ENCODE measurements at regions not wholly inside any gene's neighbourhood (a gene's known extent, or its start where the extent isn't known, plus 50 kb on each side); places are given as distances from the start of the nearest gene placed in this dataset.

DNA sequence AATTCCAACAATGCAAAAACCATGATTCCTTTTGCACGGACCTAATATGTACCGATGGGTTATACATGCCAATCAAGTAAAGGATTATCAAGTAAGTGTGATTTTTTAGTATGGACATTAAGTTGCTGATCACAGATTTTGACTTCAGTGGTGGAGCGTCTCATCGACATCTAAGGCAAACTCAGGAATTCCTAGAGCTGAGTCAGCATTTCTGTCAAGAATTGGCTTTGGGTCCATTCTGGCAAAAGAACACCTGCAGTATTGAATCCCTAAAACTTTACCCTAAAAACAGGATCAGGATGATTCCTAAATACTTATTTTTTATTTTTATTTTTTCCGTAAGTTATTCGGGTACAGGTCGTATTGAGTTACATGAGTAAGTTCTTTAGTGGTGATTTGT lies 83.6 kb downstream of the HPGD start:
- DNase-seq (ENCODE audit: low read depth) = no peak

DNA sequence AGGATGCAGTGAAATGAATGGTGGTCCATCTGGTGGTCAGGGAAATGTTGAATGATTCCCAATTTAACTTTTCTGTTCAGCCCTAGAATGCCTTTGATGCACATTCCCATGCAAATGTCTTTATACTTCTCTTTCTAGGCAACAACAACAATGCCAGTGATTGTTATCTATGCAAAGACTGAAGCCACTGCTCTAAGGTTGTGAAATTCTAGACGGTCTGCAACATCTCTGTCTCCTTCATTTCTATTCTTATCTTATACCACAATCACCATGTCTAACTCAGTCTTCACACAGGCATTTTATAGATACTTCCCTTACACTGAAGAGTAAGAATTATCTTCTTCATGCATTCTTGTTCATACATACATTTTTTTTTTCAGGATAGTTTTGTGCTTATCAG lies 84.5 kb downstream of the HPGD start:
- DNase-seq (ENCODE audit: low read depth) = no peak

DNA sequence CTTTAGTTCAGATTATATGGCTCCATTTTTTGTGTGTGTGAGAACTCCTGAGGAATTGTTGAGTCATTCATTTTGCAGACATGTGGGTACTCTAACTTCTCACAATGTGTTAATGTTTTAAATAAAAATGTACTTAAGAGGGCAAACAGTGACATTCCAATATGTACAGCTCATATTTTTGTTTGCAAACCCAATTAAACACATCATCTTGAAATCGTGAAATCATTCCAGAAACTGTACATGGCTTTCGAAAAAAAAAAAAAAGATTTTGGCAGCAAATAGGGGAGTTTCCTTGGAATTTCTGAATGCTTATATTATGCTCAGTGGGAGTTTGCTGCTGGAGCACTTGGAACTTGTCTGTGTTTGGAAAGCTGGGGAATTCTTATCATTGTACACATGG lies 85.0 kb downstream of the HPGD start:
- peak; percentile 20 for DNase-seq (ENCODE audit: low read depth)

DNA sequence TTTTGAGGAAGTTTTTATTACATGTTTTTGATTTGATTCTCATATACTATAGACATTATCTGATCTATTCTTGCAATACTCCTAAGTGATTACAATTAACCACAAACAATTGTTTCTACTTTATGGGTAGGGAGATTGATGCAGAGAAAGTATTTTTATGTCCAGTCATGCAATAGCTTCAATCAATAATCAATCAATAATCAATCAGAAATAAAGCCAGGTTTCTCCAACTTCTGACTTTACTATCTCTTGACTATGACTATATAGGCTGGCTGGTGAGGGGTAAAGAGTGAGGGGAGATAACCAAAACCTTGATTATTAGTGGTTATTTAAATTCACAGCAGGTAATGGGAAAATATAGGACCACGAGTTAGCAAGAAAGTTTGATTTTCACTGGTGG lies 85.9 kb downstream of the HPGD start:
- DNase-seq (ENCODE audit: low read depth) = no peak

DNA sequence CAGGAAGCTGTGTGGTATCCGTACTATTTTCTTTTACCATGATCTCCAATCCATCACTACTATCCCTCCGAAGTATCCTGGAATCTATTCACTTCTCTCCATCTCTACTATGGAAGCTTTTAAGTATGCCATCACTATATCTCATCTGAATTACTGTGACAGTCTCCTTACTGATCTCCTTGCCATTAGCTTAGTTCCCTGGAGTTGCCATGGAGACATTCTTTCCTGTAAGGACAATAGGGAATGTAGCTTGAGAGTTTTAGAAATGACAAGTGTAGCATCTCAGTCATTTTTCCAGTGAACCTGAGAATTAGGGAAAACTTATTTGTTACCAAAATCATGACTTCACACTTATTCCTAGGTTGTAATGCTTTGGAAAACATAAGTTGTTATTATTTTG lies 86.3 kb downstream of the HPGD start:
- DNase-seq (ENCODE audit: low read depth) = no peak

DNA sequence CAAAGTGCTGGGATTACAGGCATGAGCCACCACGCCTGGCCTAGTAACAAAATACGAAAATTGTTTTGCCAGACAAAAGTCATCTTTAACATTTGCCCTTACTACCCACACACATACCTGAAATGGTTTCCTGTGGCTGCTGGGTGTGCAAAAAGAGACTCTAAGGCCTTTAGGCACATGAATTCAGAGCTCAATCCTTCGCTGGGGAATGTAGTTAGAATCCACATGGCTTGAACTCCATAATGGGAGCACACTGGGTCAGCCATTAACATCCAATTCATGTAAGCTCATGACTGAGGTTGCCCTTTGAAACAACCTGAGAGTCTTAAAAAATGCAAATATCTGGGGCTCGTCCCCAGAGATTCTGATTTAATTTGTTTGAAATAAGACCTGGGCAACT lies 87.8 kb downstream of the HPGD start:
- no peak for DNase-seq (ENCODE audit: low read depth)

DNA sequence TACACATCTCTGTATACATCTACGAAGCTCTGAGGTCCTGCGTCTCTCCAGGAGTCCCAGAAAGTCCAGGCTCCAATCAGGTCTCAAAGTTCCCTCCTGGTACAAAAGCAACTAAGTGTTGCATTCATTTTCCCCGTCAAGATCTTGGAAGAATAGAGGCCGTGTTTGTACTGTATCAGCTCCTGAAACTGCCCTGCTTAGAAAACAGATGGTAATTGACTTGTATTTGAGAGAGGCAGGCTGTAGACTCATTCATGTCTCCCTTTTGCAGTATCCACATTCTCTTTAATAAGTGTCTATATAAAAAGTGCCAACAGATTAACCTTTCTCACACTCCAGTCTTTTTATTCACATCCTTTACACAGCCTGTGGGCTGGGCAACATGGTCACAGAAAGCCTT lies 91.7 kb downstream of the HPGD start:
- no peak for DNase-seq (ENCODE audit: low read depth)

DNA sequence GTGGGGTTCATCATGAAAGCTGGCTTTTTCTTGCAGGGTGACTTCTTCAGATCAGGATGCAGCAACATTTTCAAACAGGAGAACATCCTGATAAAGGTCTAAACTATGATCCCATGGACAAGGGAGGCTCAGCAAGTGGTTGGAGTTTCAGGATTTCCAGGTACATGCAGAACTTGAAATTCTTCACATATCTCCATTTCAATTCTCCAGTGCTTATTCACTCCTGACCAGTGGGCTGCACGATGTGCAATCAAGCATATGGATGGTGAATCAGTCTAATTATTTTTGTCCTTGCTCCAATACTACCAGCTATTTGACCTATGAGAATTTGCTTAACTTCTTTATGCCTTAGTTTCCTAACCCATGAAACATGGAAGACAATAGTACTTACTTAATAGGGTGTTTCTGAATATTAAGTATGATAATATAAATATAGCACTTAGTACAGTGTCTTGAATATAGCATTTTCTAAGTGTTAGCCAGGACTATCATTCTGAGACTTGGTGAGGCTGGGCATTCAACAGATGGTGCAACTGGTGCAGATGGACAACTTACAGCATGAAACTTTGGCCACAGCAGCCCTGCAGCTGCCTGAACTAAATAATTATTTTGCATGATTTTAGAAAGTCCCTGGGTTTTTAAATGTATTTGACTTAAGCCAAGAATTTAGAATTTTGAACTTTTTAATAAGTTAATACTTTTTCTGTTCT lies 92.4 kb downstream of the HPGD start:
- no peak for DNase-seq (ENCODE audit: low read depth)

DNA sequence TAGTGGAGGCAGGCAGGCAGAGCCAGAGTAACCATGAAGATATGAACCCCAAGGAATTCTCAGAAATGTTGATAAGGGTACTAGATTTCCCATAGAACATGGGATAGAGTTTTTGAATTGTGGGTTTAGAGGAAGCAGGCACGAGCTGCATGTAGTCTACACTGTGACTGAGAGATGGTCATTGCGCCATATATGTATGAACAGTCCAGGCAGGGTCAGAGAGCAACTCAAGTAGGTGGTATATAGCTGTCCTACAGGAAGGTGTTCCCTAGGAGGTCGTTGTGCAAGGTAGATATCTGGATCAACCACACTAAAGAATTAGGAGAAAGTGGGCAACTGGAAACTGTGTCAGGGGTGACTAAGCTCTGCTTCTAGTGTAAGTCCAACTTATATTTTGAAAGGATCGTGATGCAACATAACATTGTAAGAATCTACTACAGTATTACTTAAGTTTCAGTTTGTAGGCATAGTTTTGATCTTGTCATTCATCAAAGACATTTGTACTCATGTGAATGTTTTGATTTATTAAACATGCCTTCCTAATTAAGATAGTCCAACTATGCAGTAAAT lies 94.6 kb downstream of the HPGD start:
- DNase-seq (ENCODE audit: low read depth) = no peak

DNA sequence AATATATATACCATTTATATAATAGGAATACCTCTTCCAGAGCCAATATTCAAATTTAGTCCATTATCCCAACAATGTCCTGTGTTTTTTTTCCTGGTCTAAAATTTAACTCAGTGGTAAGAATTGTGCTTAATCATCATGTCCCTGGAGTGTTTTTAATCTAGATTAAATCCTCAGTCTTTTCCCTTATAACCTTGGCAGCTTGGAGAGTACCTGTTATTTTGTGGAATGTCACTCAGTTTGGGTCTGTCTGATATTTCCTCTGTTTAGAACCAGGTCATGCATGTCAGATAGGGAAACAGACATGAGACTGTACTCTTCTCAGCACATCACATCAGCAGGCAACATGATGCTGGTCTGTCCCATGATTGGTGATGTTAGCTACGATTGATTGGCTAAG lies 96.6 kb downstream of the HPGD start:
- DNase-seq (ENCODE audit: low read depth) = no peak

DNA sequence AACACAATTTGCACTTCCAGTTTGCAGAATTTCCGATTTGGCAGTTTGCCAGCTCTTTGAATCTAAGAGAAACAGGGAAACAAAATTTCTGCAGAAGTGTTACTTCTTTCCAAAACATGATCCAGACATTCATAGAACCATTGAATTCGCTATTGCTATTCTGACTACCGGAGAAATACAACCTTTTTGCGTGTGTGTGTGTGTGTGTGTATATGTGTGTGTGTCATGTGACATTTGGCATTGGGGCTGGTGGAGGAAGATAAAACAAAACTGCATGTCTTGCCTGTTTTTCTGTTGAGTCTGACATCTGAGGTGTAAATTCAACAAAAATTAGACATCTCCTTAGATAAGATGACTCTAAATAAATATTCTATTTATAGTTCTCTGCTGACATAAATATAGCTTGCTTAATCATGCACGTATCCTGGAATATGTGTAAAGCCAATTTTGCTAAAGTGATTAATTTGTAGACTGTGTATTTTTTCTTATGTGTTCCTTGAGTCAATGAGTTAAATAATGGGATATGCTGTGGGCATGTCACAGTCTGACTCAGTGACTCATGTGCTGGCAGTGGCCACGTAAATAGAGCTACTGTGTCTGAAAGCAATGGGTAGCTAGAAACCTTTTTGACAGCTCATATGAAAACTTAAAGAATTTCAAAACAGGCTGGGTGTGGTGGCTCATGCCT lies 98.9 kb downstream of the HPGD start:
- peak; percentile 7 for DNase-seq (ENCODE audit: low read depth)

DNA sequence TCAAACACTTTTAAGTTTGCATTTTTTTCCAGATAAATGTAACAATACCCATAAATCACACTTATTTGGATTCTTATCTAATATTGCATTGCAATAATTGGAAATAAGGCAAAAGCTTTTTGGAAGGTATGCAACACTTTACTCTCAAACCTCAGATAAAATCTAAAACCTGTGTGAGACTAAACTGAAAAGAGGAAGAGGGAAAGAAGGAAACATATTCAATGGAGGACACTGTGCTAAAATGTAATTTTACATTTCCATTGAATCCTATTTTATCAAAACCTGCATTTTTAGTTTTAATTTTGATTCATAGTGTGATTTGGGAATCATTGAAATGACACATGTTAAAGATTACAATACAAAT lies 99.4 kb downstream of the HPGD start:
- DNase-seq (ENCODE audit: low read depth) = no peak

DNA sequence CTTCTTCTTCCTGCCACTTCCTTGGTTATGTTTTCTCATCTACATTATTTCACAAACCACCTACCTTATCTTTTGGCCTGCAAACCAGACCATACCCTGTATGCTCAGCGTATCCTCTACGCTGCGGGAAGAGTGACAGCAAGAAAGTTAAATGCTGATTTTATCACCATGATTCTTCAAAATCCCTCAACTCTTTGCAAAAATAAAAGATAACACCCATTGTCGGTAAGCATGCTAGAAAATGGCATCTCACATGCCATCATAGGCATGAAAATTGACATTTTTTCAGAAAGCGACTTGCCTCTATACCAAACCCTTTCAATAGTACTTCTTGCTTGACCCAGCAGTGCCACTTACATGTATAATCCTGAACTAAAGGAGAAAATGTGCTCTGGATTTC lies 102.0 kb downstream of the HPGD start:
- DNase-seq (ENCODE audit: low read depth) = no peak

DNA sequence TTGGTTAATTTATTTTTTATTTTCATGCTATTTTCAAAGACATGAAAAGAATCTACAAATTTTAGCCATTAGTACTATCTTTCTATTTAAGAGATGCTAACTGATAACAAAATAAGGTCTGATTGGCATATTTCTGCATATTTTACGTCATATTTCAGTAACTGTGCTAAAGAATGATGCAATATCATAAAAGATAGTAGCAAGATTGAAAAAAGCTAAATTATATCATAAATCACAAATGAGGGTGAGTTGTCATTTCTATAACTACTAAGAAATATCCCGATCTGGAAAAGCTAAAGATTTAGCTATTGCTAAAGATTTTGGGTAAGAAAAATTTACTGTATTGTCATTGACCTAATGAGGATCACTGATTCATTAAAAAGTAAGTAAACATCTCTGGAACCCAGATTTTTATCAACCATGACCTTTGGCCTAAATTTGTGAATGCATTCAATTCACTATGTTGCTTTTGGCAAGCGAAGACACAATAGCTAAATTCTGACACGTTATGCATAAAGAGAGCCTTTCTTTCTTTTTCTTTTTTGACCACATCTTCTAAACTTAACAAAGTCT lies 103.6 kb downstream of the HPGD start:
- DNase-seq (ENCODE audit: low read depth) = no peak

DNA sequence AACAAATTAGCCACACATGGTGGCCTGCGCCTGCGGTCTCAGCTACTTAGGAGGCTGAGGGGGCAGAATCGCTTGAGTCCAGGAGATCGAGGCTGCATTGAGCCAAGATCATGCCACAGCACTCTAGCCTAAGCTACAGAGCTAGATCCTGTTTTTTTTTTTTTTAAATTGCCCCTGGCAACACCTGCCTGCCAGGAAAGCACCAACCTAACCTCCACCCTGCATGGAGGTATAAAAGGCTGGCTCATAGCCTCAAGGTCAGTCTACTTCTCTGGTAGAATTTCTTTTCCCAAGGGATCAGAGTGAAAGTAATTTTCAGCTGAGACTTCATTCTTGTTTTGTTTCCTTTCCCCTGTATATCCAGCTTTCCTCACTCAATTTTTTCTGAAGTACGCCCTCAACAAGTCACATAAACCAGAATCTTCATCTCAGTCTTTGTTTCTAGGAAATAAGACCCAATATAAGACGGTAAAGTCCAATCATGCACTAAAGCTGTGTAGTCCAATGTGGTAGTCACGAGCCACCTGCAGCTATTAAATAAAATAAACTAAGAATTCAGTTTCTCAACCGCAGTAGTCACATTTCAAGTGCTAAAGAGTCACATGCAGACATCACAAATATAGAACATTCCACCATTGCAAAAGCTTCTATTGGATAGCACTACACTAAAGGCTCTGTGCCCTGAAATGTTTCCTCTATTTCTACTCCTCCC lies 113.3 kb downstream of the HPGD start:
- DNase-seq (ENCODE audit: low read depth) = no peak

DNA sequence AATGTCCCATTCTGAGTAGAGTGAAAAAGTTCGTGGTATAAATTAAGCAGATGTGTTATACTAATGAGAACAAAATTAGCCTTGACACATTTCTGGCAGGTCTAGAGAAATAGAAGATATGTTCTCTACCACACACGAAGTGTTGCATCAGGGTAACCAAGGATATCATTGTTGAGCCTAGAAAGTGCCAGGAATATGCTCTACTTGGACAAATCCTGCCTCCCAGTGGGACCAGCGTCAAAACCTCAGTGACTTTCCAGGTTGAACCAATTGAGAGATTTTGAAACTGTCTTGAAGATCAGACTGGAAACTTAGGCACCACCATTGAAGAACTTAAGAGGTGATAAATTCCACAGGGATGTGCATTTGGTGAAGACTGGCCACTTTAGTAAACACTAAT lies 115.9 kb downstream of the HPGD start:
- DNase-seq (ENCODE audit: low read depth) = no peak

DNA sequence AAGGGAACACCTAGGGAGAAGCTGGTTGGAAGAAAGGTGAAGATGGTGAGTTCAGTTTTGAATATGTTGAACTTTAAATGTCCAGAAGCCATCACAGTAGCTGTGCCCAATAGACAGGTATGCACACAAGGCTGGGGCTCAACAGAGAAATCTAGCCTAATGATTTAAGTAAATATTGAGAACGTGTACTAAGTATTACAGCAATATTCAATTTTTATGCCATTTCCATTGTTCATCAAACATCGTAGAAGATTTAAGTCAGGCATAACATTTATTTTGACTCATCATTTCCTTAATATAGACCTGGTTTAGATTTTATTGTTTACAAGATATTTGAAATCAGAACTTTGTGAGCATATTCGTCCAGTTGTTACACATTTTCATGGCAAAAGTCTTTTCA lies 116.4 kb downstream of the HPGD start:
- DNase-seq (ENCODE audit: low read depth) = no peak

DNA sequence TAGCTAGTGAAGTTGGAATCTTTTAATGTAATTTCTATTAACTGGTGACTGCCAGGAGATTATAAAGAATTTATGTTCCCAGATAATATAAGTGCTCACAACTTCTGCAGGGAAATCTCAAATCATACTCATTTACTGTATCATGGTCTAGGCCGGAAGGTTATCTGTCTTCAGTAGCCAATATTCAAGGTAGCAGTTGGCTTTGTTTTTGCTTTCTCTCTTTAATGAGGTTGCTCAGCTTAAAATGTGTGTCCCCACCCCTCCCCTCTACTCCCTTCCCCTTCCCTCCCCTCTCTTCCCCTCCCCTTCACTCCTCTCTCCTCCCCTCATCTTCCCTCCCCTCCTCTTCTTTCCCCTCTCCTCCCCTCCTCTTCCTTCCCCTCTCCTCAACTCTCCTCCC lies 117.6 kb downstream of the HPGD start:
- DNase-seq (ENCODE audit: low read depth) = no peak

DNA sequence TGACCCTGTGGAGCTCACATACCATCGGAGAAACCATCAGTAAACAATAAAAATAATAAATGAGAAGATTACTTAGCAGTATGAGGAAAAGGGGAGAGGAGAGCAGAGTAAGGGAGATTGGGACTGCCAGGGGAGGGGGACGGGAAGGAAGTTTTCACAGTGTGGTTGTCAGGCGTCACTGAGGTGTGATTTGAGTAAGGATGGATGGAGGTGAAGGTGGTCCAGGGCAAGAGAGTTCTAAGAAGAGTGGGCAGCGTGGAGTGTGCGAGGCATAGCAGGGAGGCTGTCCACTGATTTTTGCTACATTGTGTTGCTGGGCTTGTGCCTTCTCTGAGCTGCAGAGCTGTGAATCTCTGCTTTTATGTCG lies 119.1 kb downstream of the HPGD start:
- DNase-seq (ENCODE audit: low read depth) = no peak

DNA sequence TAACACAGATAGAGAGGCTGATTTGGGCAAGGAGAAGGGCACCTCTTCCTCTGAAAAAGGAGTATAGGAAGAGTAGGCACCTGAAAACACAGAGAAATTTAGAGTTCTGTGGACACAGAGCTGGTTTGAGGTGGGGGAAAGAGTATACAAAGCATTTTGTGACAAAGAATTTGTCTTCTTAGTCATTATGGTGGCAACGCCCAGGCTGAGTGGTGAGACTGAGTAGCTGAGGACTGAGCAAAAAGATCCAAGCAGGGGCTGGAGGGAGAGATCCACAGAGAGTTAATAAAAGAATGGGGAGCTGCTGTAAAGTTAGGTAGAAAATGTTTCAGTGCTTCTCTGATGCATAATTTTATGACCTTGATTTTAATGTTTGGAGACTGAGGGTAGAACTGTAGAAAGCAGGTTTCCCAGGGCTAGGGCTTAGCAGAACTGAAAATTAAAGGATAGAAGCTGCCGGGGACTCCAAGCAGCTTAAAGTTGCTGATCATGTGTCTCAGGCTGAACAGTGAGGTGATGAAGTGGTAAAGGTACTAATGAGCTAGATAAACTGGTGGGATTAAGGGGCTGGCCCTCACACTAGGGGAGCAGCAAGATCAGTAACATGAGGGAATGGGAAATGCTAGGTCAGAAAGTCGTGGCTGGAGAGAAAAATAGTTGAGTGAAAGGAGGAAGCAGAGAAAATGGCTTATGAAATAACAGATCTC lies 118.9 kb downstream of the CEP44 start:
- no peak for DNase-seq (ENCODE audit: low read depth)

DNA sequence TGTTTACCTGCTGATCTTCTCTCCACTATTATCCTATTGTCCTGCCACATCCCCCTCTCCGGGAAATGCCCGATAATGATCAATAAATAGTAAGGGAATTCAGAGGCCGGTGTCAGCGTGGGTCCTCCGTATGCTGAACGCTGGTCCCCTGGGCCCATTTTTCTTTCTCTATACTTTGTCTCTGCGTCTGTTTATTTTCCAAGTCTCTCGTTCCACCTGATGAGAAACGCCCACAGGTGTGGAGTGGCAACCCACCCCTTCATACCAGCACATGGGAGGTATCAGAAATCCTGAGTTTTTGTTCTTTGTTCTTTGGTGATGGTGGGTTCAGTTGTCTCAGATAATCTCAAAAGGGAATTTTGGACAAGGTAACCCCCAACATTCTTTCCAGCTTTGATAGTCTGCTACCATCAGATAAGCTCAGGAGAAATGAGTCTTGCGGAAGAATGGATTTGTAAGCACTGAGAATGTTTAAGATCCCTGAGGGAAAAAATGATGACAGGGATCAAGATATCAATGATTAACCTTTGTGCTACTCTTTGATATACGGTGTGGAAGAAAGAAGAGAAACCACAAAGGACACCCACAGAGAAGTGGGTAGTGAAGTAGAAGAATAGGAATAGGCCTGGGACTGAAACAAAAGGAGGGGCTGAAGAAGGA lies 117.9 kb downstream of the CEP44 start:
- DNase-seq (ENCODE audit: low read depth) = no peak

All from RPMI7951 (cell line).